Peyer's patch (tissue), 4 donors: ENCODE measurements at regions not wholly inside any gene's neighbourhood (a gene's known extent, or its start where the extent isn't known, plus 50 kb on each side); places are given as distances from the start of the nearest gene placed in this dataset.

Experiments
- DNase-seq, 3 donors: peaks; one replicate each; pipeline ENCODE4 v3.0.0-alpha.2; 2017 to 2019
- H3K27ac ChIP-seq, 4 donors: fragments of 200-600 bp; sonication (generic); one replicate each; pipeline ENCODE4 v1.5.1; 2016 to 2019
- H3K27me3 ChIP-seq, 2 donors: fragments of 200-600 bp; sonication (generic); one replicate each; pipeline ENCODE4 v1.5.1; 2019
- H3K36me3 ChIP-seq, 3 donors: fragments of 200-600 bp; sonication (generic); one replicate each; pipeline ENCODE4 v1.5.1; 2016 to 2019
- H3K4me1 ChIP-seq, 4 donors: fragments of 200-600 bp; sonication (generic); one replicate each; pipeline ENCODE4 v1.5.1; 2016 to 2019
- H3K4me3 ChIP-seq, 4 donors: fragments of 200-600 bp; sonication (generic); 1 replicate in 3 of 4; 2 replicates in 1 of 4; pipeline ENCODE4 v1.5.1; 2016 to 2019; ENCODE audit warnings: mild to moderate bottlenecking in 1 of 4
- H3K9me3 ChIP-seq, 4 donors: fragments of 200-600 bp; sonication (generic); one replicate each; pipeline ENCODE4 v1.5.1; 2016 to 2019; ENCODE audit warnings: mild to moderate bottlenecking in 1 of 4
- CTCF ChIP-seq, 6 experiments: fragments of 450-650 bp in 4 of 6; fragments of 200-600 bp in 2 of 6; sonication (generic) in 1 of 6; IDR thresholded peaks; one replicate each; pipeline ENCODE4 v1.5.1; 2017 to 2019; ENCODE audit warnings: antibody characterized with exemption in 6 of 6, mild to moderate bottlenecking in 3 of 6, moderate library complexity in 1 of 6
- POLR2A ChIP-seq, 2 donors: fragments of 450-650 bp; IDR thresholded peaks; one replicate each; pipeline ENCODE4 v1.5.1; 2017; ENCODE audit warnings: antibody characterized with exemption in 2 of 2, mild to moderate bottlenecking in 2 of 2, moderate library complexity in 2 of 2

DNA sequence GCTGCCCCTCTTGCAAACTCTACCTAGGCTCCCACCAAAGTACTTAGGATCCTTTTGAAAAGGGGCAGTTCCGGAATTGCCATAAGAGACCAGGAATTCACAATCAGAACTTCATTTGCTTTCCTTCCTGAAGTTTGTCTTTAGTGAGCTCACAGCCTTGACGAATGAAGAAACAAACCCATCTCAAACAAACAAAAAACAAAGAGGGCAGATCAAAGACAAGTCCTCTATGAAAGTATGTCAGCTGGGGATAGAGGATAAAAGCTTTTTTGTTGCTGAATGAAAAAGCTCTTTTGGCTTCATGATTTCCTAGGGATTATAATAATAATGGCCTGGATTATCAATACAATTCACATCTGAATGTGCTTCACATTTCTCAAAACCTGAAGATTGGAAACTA is 357.9 kb upstream of the DUSP10 start:
- Histone ChIP-seq H3K4me3 (no peak overlapping the region), H3K27ac (no peak overlapping the region), H3K27me3 (no peaks in the 10 kb centered on the region), H3K4me1 (no peaks in the 10 kb centered on the region), H3K36me3 (no peaks in the 10 kb centered on the region), H3K9me3 (no peaks in the 10 kb centered on the region)
- TF ChIP-seq POLR2A (IDR thresholded peaks at IDR 0.05): no peak
- TF ChIP-seq CTCF (IDR thresholded peaks at IDR 0.05): no peak
- DNase-seq: no peak

DNA sequence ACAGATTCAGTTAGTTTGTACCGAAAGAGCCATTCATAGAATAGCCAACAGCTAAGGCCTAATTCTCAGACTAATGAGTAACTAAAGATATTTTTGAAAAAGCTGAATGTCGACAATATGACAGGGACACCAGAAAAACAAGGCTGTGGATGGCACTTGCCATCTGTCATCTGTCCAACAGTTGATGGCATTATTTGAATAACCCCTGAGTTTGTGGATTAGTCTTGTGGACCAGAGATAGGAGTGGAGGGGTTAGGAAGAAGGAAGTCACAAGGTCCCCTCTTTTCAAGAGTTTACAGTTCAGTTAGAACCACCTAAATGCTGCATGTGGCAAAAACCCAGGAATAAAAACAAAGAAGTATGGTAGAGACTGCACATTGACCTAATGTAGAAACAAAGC is 356.5 kb upstream of the DUSP10 start:
- Histone ChIP-seq H3K9me3 (no peaks in the 10 kb centered on the region), H3K36me3 (no peaks in the 10 kb centered on the region), H3K4me3 (no peak overlapping the region), H3K27ac (no peak overlapping the region), H3K4me1 (no peaks in the 10 kb centered on the region), H3K27me3 (no peaks in the 10 kb centered on the region)
- no peak for DNase-seq
- TF ChIP-seq POLR2A (IDR thresholded peaks at IDR 0.05) (no peak), CTCF (IDR thresholded peaks at IDR 0.05) (no peak)

DNA sequence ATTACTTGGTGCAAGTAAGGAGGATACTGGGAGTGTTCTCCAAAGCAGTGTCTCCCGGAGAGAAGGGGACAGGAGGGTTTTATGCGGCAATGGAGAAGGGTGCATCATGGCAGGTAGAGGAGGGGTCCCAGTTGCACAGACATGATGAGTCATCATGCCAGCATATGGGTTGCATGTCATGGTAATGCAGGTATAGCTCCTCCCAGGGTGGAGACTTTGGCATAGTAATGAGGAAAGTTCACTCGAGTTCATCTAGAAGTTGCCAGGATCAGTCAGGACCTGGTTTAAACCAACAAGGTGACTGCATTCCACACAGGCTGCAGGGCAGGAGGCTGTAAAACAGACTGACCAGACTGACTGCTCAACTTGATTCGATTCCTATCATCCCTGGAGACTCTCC is 355.7 kb upstream of the DUSP10 start:
- H3K27me3 ChIP-seq: no peaks in the 10 kb centered on the region
- no peaks in the 10 kb centered on the region for H3K9me3 ChIP-seq
- TF ChIP-seq CTCF (IDR thresholded peaks at IDR 0.05): no peak
- no peak for TF ChIP-seq POLR2A (IDR thresholded peaks at IDR 0.05)
- no peak overlapping the region for H3K4me3 ChIP-seq
- DNase-seq: no peak
- H3K36me3 ChIP-seq: no peaks in the 10 kb centered on the region
- no peak overlapping the region for H3K27ac ChIP-seq
- no peaks in the 10 kb centered on the region for H3K4me1 ChIP-seq

DNA sequence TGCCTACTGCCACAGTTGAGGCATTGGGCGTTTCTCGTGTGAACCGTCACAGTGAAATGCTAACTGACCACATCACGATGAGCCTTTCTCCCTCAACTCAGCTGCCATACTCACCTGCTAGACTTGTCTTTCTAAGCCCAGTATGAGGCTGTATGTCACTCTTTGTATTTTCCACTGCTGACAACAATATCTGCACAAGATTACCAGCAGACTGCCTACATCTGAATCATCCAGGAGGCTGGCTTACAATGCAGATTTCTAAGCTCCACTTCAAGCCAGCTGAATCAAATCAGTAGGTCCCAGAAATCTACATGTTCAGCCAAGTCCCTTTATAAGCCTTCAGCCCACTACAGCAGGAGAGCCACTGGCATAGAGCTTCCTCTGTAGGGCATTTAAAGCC is 355.0 kb upstream of the DUSP10 start:
- no peaks in the 10 kb centered on the region for H3K9me3 ChIP-seq
- TF ChIP-seq CTCF (IDR thresholded peaks at IDR 0.05): no peak
- TF ChIP-seq POLR2A (IDR thresholded peaks at IDR 0.05): no peak

GRCh38 chr1:222096476-222096772 is 354.5 kb upstream of the DUSP10 start:
- H3K9me3 ChIP-seq: no peaks in the 10 kb centered on the region
- no peak for DNase-seq
- no peak overlapping the region for H3K4me3 ChIP-seq
- H3K27me3 ChIP-seq: no peaks in the 10 kb centered on the region
- TF ChIP-seq CTCF (IDR thresholded peaks at IDR 0.05) (no peak), POLR2A (IDR thresholded peaks at IDR 0.05) (no peak)
- no peaks in the 10 kb centered on the region for H3K4me1 ChIP-seq
- no peak overlapping the region for H3K27ac ChIP-seq
- no peaks in the 10 kb centered on the region for H3K36me3 ChIP-seq

More for the DNA sequence above, 355.0 kb upstream of the DUSP10 start:
- no peaks in the 10 kb centered on the region for H3K36me3 ChIP-seq
- H3K27me3 ChIP-seq: no peaks in the 10 kb centered on the region
- DNase-seq: no peak
- no peaks in the 10 kb centered on the region for H3K4me1 ChIP-seq
- no peak overlapping the region for H3K4me3 ChIP-seq
- no peak overlapping the region for H3K27ac ChIP-seq
